DND-41 (cell line): ENCODE measurements at regions not wholly inside any gene's neighbourhood (a gene's known extent, or its start where the extent isn't known, plus 50 kb on each side); places are given as distances from the start of the nearest gene placed in this dataset.

Source experiments
- ATAC-seq: fragments of 200-7000 bp; cut with Tn5 transposase; 3 replicates; pipeline ENCODE4 v1.9.1; 2021; ENCODE audit warnings: low read depth; ENCODE audit not compliant: insufficient read depth
- DNase-seq: peaks from one replicate; pipeline ENCODE4 v3.0.0-alpha.2; 2020
- H2AFZ ChIP-seq: 2 replicates; pipeline ENCODE4 v1.6.0; 2012; ENCODE audit warnings: low read depth, low read length
- H3K27ac ChIP-seq: 2 replicates; pipeline ENCODE4 v1.5.1; 2012; ENCODE audit warnings: low read length, inconsistent platforms
- H3K27me3 ChIP-seq: fragments of 200-600 bp; sonication (generic); 2 replicates; pipeline ENCODE4 v1.6.0; 2012; ENCODE audit warnings: low read length, mild to moderate bottlenecking, inconsistent platforms; ENCODE audit not compliant: insufficient read depth, poor library complexity
- H3K36me3 ChIP-seq: 2 replicates; pipeline ENCODE4 v1.5.1; 2012; ENCODE audit warnings: low read length, inconsistent platforms; ENCODE audit not compliant: insufficient read depth
- H3K4me1 ChIP-seq: 2 replicates; pipeline ENCODE4 v1.5.1; 2012; ENCODE audit warnings: mild to moderate bottlenecking, low read length; ENCODE audit not compliant: insufficient read depth
- H3K4me2 ChIP-seq: 2 replicates; pipeline ENCODE4 v1.6.0; 2012; ENCODE audit warnings: mild to moderate bottlenecking, moderate library complexity, low read length, inconsistent platforms; ENCODE audit not compliant: insufficient read depth
- H3K4me3 ChIP-seq, 2 experiments: fragments of 200-600 bp in 1 of 2; shearing (Covaris generic) in 1 of 2; 2 replicates each; pipeline ENCODE4 v1.5.1; 2012 to 2016; ENCODE audit warnings: inconsistent platforms in 2 of 2, low read length in 2 of 2, mild to moderate bottlenecking in 2 of 2, low read depth in 1 of 2, moderate library complexity in 1 of 2
- H3K79me2 ChIP-seq: 2 replicates; pipeline ENCODE4 v1.6.0; 2012; ENCODE audit warnings: low read length, inconsistent platforms; ENCODE audit not compliant: insufficient read depth
- H3K9ac ChIP-seq: 2 replicates; pipeline ENCODE4 v1.6.0; 2012; ENCODE audit warnings: low read depth, mild to moderate bottlenecking, inconsistent platforms, low read length, moderate library complexity
- H3K9me3 ChIP-seq: 2 replicates; pipeline ENCODE4 v1.5.1; 2012; ENCODE audit warnings: low read length, moderate library complexity, mild to moderate bottlenecking, inconsistent platforms; ENCODE audit not compliant: insufficient read depth, severe bottlenecking
- H4K20me1 ChIP-seq: 2 replicates; pipeline ENCODE4 v1.6.0; 2012; ENCODE audit warnings: low read length; ENCODE audit not compliant: insufficient read depth
- EZH2 ChIP-seq: IDR thresholded peaks from 3 replicates; pipeline ENCODE4 v1.6.1; 2012; ENCODE audit warnings: borderline replicate concordance, low read depth, mild to moderate bottlenecking, moderate library complexity, low read length, inconsistent platforms; ENCODE audit not compliant: severe bottlenecking
- TF ChIP-seq, protein P1 (sequence below): IDR thresholded peaks from 2 replicates; pipeline ENCODE4 v1.5.1; 2012; ENCODE audit warnings: borderline replicate concordance, low read length, moderate library complexity, mild to moderate bottlenecking; ENCODE audit not compliant: poor library complexity, severe bottlenecking; ENCODE audit errors: extremely low read depth

DNA sequence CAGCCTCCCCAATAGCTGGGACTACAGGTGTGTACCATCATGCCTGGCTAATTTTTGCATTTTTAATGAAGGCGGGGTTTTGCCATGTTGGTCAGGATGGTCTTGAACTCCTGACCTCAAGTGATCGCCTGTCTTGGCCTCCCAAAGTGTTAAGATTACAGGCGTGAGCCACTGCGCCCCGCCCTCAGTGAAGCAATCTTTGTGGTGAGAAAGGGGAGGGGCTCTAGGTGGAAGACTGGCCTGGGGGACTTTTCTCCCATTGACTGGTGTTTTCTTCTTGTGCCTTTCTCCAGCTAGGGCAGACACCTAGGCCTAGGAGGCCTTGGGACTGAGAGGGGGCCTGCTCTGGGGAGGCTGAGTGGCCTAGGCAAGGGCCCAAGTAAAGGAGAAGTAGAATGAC lies 84.1 kb downstream of the DNAAF9 start:
- H3K9me3 ChIP-seq, result no peaks in the 10 kb centered on the region
- H3K27ac ChIP-seq, result no peak overlapping the region
- no peak overlapping the region for H3K4me3 ChIP-seq
- ATAC-seq (no peak), DNase-seq (no peak)
- H3K36me3 ChIP-seq, result no peaks in the 10 kb centered on the region
- no peak overlapping the region for H2AFZ ChIP-seq
- H3K79me2 ChIP-seq, result no peaks in the 10 kb centered on the region
- no peaks in the 10 kb centered on the region for H3K4me1 ChIP-seq
- H4K20me1 ChIP-seq, result no peaks in the 10 kb centered on the region
- TF ChIP-seq, protein P1, sequence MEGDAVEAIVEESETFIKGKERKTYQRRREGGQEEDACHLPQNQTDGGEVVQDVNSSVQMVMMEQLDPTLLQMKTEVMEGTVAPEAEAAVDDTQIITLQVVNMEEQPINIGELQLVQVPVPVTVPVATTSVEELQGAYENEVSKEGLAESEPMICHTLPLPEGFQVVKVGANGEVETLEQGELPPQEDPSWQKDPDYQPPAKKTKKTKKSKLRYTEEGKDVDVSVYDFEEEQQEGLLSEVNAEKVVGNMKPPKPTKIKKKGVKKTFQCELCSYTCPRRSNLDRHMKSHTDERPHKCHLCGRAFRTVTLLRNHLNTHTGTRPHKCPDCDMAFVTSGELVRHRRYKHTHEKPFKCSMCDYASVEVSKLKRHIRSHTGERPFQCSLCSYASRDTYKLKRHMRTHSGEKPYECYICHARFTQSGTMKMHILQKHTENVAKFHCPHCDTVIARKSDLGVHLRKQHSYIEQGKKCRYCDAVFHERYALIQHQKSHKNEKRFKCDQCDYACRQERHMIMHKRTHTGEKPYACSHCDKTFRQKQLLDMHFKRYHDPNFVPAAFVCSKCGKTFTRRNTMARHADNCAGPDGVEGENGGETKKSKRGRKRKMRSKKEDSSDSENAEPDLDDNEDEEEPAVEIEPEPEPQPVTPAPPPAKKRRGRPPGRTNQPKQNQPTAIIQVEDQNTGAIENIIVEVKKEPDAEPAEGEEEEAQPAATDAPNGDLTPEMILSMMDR, result no peak
- no peak for TF ChIP-seq EZH2
- no peak overlapping the region for H3K9ac ChIP-seq
- H3K27me3 ChIP-seq, result peaks cover 47% of the 10 kb centered on the region
- H3K4me2 ChIP-seq, result no peak overlapping the region

GRCh38 chr20:3318226-3318884 lies 79.4 kb upstream of the SLC4A11 start:
- H3K4me2 ChIP-seq, result no peak overlapping the region
- no peak overlapping the region for H2AFZ ChIP-seq
- peaks cover 35% of the 10 kb centered on the region for H3K27me3 ChIP-seq
- ATAC-seq (no peak), DNase-seq (no peak)
- H3K27ac ChIP-seq, result no peak overlapping the region
- no peaks in the 10 kb centered on the region for H3K36me3 ChIP-seq
- no peaks in the 10 kb centered on the region for H3K9me3 ChIP-seq
- no peak overlapping the region for H3K4me3 ChIP-seq
- TF ChIP-seq, protein P1, result no peak
- TF ChIP-seq EZH2, result no peak
- H3K9ac ChIP-seq, result no peak overlapping the region
- no peaks in the 10 kb centered on the region for H3K79me2 ChIP-seq
- no peaks in the 10 kb centered on the region for H4K20me1 ChIP-seq
- H3K4me1 ChIP-seq, result no peaks in the 10 kb centered on the region

DNA sequence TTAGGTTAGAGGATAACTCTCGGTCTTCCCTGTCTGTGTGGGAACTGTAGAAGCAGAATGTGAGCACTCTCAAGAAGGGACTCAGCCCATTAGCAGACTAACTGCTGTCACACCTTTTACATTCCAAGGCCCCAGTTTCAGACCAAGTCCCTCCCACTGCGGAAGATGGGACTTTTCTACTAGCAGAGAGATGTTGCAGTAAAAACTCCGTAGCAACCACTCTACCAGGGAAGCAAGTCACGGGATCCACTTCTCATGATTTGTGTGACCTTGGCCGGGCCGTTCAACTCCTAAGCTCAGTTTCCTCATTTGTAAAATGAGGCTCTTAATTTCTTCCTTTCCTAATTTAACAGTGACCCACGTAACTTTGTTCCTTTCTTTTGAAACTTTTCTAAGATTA lies 77.1 kb upstream of the SLC4A11 start:
- Histone ChIP-seq H3K4me1 (no peaks in the 10 kb centered on the region), H3K9ac (no peak overlapping the region), H3K4me2 (no peak overlapping the region), H2AFZ (no peak overlapping the region), H4K20me1 (no peaks in the 10 kb centered on the region), H3K27ac (no peak overlapping the region), H3K9me3 (no peaks in the 10 kb centered on the region), H3K79me2 (no peaks in the 10 kb centered on the region), H3K27me3 (peaks cover 46% of the 10 kb centered on the region), H3K36me3 (no peaks in the 10 kb centered on the region), H3K4me3 (no peak overlapping the region)
- no peak for ATAC-seq
- no peak for DNase-seq
- TF ChIP-seq EZH2, result no peak
- TF ChIP-seq, protein P1, result no peak

DNA sequence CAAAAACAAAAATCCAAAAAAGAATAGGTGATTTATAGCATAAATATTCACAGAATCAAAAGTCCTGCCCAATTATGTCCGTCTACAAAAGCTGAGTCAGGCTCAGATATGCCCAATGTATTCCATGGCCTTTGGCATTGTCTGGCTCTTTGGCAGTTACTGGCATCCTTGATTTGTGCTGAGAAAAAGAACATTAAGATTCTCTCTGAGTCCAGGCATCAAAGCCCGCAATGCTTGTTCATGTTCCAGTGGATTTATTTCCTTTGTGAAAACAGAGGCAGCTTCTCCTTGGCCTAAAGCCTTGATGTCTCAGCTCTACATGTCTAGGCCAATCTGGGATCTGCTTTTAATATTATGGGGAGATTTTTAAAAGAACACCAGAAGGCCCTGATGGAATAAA lies 76.1 kb upstream of the SLC4A11 start:
- Histone ChIP-seq H3K27ac (no peak overlapping the region), H3K79me2 (no peaks in the 10 kb centered on the region), H4K20me1 (no peaks in the 10 kb centered on the region), H3K27me3 (peaks cover 40% of the 10 kb centered on the region), H3K4me1 (no peaks in the 10 kb centered on the region), H3K36me3 (no peaks in the 10 kb centered on the region), H3K9ac (no peak overlapping the region), H3K9me3 (no peaks in the 10 kb centered on the region), H3K4me2 (no peak overlapping the region), H2AFZ (no peak overlapping the region), H3K4me3 (no peak overlapping the region)
- TF ChIP-seq, protein P1, result no peak
- TF ChIP-seq EZH2, result no peak
- DNase-seq, result no peak
- ATAC-seq, result no peak
